IMR-90 (cell line): ENCODE measurements at regions not wholly inside any gene's neighbourhood (a gene's known extent, or its start where the extent isn't known, plus 50 kb on each side); places are given as distances from the start of the nearest gene placed in this dataset.

Source experiments
- ATAC-seq: fragments of 200-7000 bp; cut with Tn5 transposase; 2 replicates; pipeline ENCODE4 v1.9.1; 2020; ENCODE audit warnings: low read depth, mild to moderate bottlenecking, moderate library complexity
- BruUV-seq: library from RNA; stranded (reverse); fragments of 400-500 nt; replicated peaks from 2 replicates; lab custom pipeline; 2021; lab: Mats Ljungman, UMichigan
- CTCF ChIA-PET: fragments of 300-600 bp; formaldehyde crosslinking; extraction: SDS; loops from one replicate; lab custom pipeline; 2021; ENCODE audit warnings: antibody characterized with exemption; lab: Yijun Ruan, JAX
- POLR2A ChIA-PET: fragments of 300-600 bp; sonication (Branson Sonifier 250); formaldehyde crosslinking; loops from one replicate; lab custom pipeline; 2022; ENCODE audit warnings: antibody characterized with exemption; ENCODE audit not compliant: unreplicated experiment; lab: Charles Lee
- DNase-seq: peaks from one replicate; pipeline ENCODE4 v3.0.0; 2013
- H2AFZ ChIP-seq: replicated peaks from 2 replicates; pipeline ENCODE3; 2013; ENCODE audit warnings: low read length, mild to moderate bottlenecking; ENCODE audit not compliant: poor library complexity
- H2AK5ac ChIP-seq: 2 replicates; pipeline ENCODE4 v1.6.1; 2013; ENCODE audit warnings: low read depth, low read length, inconsistent platforms
- H2AK9ac ChIP-seq: replicated peaks from 2 replicates; pipeline ENCODE3; 2013; ENCODE audit warnings: mild to moderate bottlenecking, low read depth, low read length, moderate library complexity; ENCODE audit not compliant: poor library complexity
- H2BK120ac ChIP-seq: 2 replicates; pipeline ENCODE4 v1.6.1; 2013; ENCODE audit warnings: low read depth, low read length, inconsistent platforms
- H2BK15ac ChIP-seq: 3 replicates; pipeline ENCODE4 v1.6.1; 2013; ENCODE audit warnings: low read depth, low read length, inconsistent platforms
- H2BK20ac ChIP-seq: 2 replicates; pipeline ENCODE4 v1.6.1; 2013; ENCODE audit warnings: low read depth, mild to moderate bottlenecking, inconsistent platforms, low read length, moderate library complexity
- H2BK5ac ChIP-seq: 2 replicates; pipeline ENCODE4 v1.6.1; 2013; ENCODE audit warnings: mild to moderate bottlenecking, low read depth, low read length, inconsistent platforms; ENCODE audit not compliant: poor library complexity, severe bottlenecking
- H3K14ac ChIP-seq: replicated peaks from 2 replicates; pipeline ENCODE4 v1.6.1; 2013; ENCODE audit warnings: low read depth, low read length, inconsistent platforms
- H3K18ac ChIP-seq: 2 replicates; pipeline ENCODE4 v1.6.1; 2013; ENCODE audit warnings: low read depth, low read length, control low read depth
- H3K23ac ChIP-seq: 2 replicates; pipeline ENCODE4 v1.6.1; 2013; ENCODE audit warnings: low read depth, low read length, inconsistent platforms
- H3K27ac ChIP-seq: 2 replicates; pipeline ENCODE4 v1.5.1; 2013; ENCODE audit warnings: mild to moderate bottlenecking, control low read depth, low read length; ENCODE audit not compliant: insufficient read depth
- H3K27me3 ChIP-seq: 2 replicates; pipeline ENCODE4 v1.6.1; 2013; ENCODE audit warnings: low read length; ENCODE audit not compliant: control insufficient read depth, insufficient read depth
- H3K36me3 ChIP-seq: 2 replicates; pipeline ENCODE4 v1.6.1; 2013; ENCODE audit warnings: low read length, mixed read lengths; ENCODE audit not compliant: control insufficient read depth, insufficient read depth
- H3K4ac ChIP-seq: 2 replicates; pipeline ENCODE4 v1.6.1; 2013; ENCODE audit warnings: low read depth, low read length, inconsistent platforms
- H3K4me1 ChIP-seq: 2 replicates; pipeline ENCODE4 v1.6.1; 2013; ENCODE audit warnings: low read length, mixed read lengths; ENCODE audit not compliant: control insufficient read depth, insufficient read depth
- H3K4me2 ChIP-seq: 2 replicates; pipeline ENCODE4 v1.6.1; 2013; ENCODE audit warnings: low read depth, mild to moderate bottlenecking, control low read depth, low read length, moderate library complexity
- H3K4me3 ChIP-seq: 2 replicates; pipeline ENCODE4 v1.5.1; 2013; ENCODE audit warnings: low read depth, mild to moderate bottlenecking, control low read depth, low read length, moderate library complexity; ENCODE audit not compliant: insufficient read depth
- H3K56ac ChIP-seq: 2 replicates; pipeline ENCODE4 v1.6.1; 2013; ENCODE audit warnings: low read length, inconsistent platforms; ENCODE audit not compliant: insufficient read depth; ENCODE audit errors: extremely low read depth
- H3K79me1 ChIP-seq, 2 experiments: 2 replicates each; pipeline ENCODE4 v1.6.1; 2013; ENCODE audit warnings: low read length in 2 of 2, inconsistent platforms in 1 of 2, low read depth in 1 of 2
- H3K9ac ChIP-seq: 2 replicates; pipeline ENCODE4 v1.6.1; 2013; ENCODE audit warnings: low read depth, low read length, control low read depth
- H3K9me1 ChIP-seq: 2 replicates; pipeline ENCODE4 v1.6.1; 2013; ENCODE audit warnings: low read length, inconsistent platforms; ENCODE audit not compliant: insufficient read depth
- H3K9me3 ChIP-seq: 2 replicates; pipeline ENCODE4 v1.6.1; 2013; ENCODE audit warnings: low read length; ENCODE audit not compliant: control insufficient read depth, insufficient read depth
- H4K20me1 ChIP-seq: 2 replicates; pipeline ENCODE4 v1.6.1; 2013; ENCODE audit warnings: low read length, inconsistent platforms; ENCODE audit not compliant: insufficient read depth
- H4K5ac ChIP-seq: 2 replicates; pipeline ENCODE4 v1.6.1; 2013; ENCODE audit warnings: mild to moderate bottlenecking, low read depth, low read length, control low read depth
- H4K8ac ChIP-seq, 2 experiments: 2 replicates each; pipeline ENCODE4 v1.6.1; 2013; ENCODE audit warnings: low read depth in 2 of 2, low read length in 2 of 2, control low read depth in 1 of 2, inconsistent platforms in 1 of 2
- H4K91ac ChIP-seq: 2 replicates; pipeline ENCODE4 v1.6.1; 2013; ENCODE audit warnings: low read depth, low read length, inconsistent platforms; ENCODE audit not compliant: insufficient read depth
- BHLHE40 ChIP-seq: fragments of 150-350 bp; IDR thresholded peaks from 2 replicates; pipeline ENCODE4 v1.6.1; 2016; ENCODE audit warnings: mild to moderate bottlenecking, low read depth, low read length
- CEBPB ChIP-seq: IDR thresholded peaks from 2 replicates; pipeline ENCODE4 v1.6.1; 2012; ENCODE audit warnings: low read depth, low read length, improper control_type of control experiment
- CHD1 ChIP-seq: IDR thresholded peaks from 2 replicates; pipeline ENCODE4 v1.6.1; 2012; ENCODE audit warnings: low read depth, low read length, improper control_type of control experiment
- FOS ChIP-seq: fragments of 150-350 bp; IDR thresholded peaks from 2 replicates; pipeline ENCODE4 v1.6.1; 2016; ENCODE audit warnings: low read depth, low read length
- MAFK ChIP-seq: IDR thresholded peaks from 2 replicates; pipeline ENCODE4 v1.6.1; 2012; ENCODE audit warnings: low read depth, low read length, improper control_type of control experiment
- MAZ ChIP-seq: IDR thresholded peaks from 2 replicates; pipeline ENCODE4 v1.6.1; 2012; ENCODE audit warnings: low read depth, mild to moderate bottlenecking, low read length, improper control_type of control experiment, moderate library complexity, borderline replicate concordance
- MXI1 ChIP-seq: IDR thresholded peaks from 2 replicates; pipeline ENCODE4 v1.6.1; 2012; ENCODE audit warnings: low read depth, mild to moderate bottlenecking, low read length, moderate library complexity, borderline replicate concordance
- POLR2A ChIP-seq: IDR thresholded peaks from 2 replicates; pipeline ENCODE4 v1.6.1; 2012; ENCODE audit warnings: mild to moderate bottlenecking, low read depth, low read length
- SMC3 ChIP-seq: fragments of 150-350 bp; IDR thresholded peaks from 2 replicates; pipeline ENCODE4 v1.6.1; 2016; ENCODE audit warnings: low read depth, mild to moderate bottlenecking, antibody characterized with exemption, low read length, moderate library complexity
- USF2 ChIP-seq: fragments of 150-350 bp; IDR thresholded peaks from 2 replicates; pipeline ENCODE4 v1.6.1; 2017; ENCODE audit warnings: mild to moderate bottlenecking, antibody characterized with exemption, low read length, low read depth
- WGBS, 2 experiments: methylation state at CpG; one replicate each; pipeline versions ENCODE4 v1.1.5 to v1.1.7; 2013; ENCODE audit warnings: missing lambda C conversion rate in 2 of 2; ENCODE audit not compliant: insufficient read length in 1 of 2; ENCODE audit errors: extremely low coverage in 2 of 2; 5-methylcytosine and 5-hydroxymethylcytosine counted together
- dilution Hi-C: fragments of 300-500 bp; cut with HindIII; formaldehyde crosslinking; loops from one replicate; pipeline ENCODE4 v1.14.3; 2018; ENCODE audit warnings: low sequenced_read_pairs; ENCODE audit not compliant: unreplicated experiment
- in situ Hi-C: fragments of 300-500 bp; cut with MboI; formaldehyde crosslinking; loops from 3 replicates; pipeline ENCODE4 v1.14.3; 2019; ENCODE audit warnings: low sequenced_read_pairs, inconsistent platforms, mixed read lengths
- intact Hi-C: fragments of 100-400 bp; cut with micrococcal nuclease; formaldehyde crosslinking; loops from 2 replicates; pipeline ENCODE4 v1.10.0; 2022

DNA sequence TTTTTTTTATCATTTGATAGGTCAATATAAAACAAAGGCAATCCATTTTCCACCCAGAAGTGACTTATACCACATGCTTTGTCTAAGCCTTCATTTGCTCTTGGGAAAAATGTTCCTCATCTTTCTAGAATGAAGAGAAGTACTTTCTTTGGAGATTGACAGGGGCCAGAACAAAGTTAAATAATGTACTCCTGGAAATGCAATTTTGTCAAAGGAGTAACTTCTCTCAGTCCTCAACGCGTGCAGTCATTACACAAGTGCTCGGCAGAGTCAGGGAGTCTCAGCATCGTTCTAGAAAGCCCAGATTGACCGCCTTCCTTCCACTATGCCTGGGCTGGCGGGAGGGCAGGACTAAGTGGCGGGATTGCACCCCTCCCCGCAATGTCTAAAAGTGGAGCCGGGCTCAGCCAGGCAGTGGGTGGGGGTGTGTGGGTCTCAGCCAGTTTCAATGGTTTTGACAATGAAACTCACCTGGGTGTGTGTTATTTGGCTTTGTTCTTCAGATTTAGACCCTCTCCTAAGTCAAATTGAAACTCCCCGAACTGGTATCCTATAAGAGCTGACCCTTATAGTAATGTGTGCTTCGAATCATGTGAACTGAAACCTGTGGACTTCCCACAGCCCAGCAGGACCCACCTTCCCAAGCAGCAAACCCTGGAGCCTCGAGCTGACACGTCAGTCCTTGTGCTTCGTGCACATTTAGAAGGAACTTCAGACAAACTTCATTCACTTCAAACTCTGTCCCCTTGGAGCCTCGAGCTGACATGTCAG, 63.2 kb upstream of the DUSP22 start:
- H3K27me3 ChIP-seq: peaks cover 2% of the 10 kb centered on the region; the same call in 1 of the 2 replicates

More for the DNA sequence above, 63.2 kb upstream of the DUSP22 start:
- no peak overlapping the region for H3K9ac ChIP-seq
- H3K9me3 ChIP-seq: no peaks in the 10 kb centered on the region
- dilution Hi-C loops: no loop called here
- H3K36me3 ChIP-seq: no peaks in the 10 kb centered on the region
- no peak overlapping the region for H2BK20ac ChIP-seq
- no peak overlapping the region for H4K8ac ChIP-seq
- DNase-seq (no peak), ATAC-seq (no peak)
- CTCF ChIA-PET: no interaction called here
- no peak overlapping the region for H2BK120ac ChIP-seq
- H3K4me2 ChIP-seq: no peak overlapping the region
- no peaks in the 10 kb centered on the region for H3K79me1 ChIP-seq
- TF ChIP-seq USF2: no peak
- TF ChIP-seq FOS: no peak
- no peak for TF ChIP-seq CEBPB
- no peak for TF ChIP-seq SMC3
- no peak for TF ChIP-seq CHD1
- TF ChIP-seq POLR2A: no peak
- no peak for TF ChIP-seq MAZ
- TF ChIP-seq MXI1: no peak
- TF ChIP-seq BHLHE40: no peak
- TF ChIP-seq MAFK: no peak
- H2AK9ac ChIP-seq: no peak overlapping the region
- H4K5ac ChIP-seq: no peak overlapping the region
- H3K4me3 ChIP-seq: no peak overlapping the region
- BruUV-seq: no TSS peak
- no peak overlapping the region for H2AK5ac ChIP-seq
- H3K14ac ChIP-seq: no peak overlapping the region
- no peak overlapping the region for H4K91ac ChIP-seq
- no peak overlapping the region for H2BK15ac ChIP-seq
- intact Hi-C loops: no loop called here
- no peak overlapping the region for H3K23ac ChIP-seq
- H3K4me1 ChIP-seq: no peaks in the 10 kb centered on the region
- H3K9me1 ChIP-seq: no peaks in the 10 kb centered on the region
- no peak overlapping the region for H3K18ac ChIP-seq
- no peak overlapping the region for H3K56ac ChIP-seq
- H3K27ac ChIP-seq: no peak overlapping the region
- in situ Hi-C loops: no loop called here
- H2BK5ac ChIP-seq: no peak overlapping the region
- no peaks in the 10 kb centered on the region for H4K20me1 ChIP-seq
- no peak overlapping the region for H3K4ac ChIP-seq
- H2AFZ ChIP-seq: no peak overlapping the region
- 66% methylated on average over 5 of the region's 15 CpGs; no CpG with 5 or more reads in 1 of the 2 experiments for WGBS, 2 experiments
- POLR2A ChIA-PET: no interaction called here
